ENCODE measurements at regions not wholly inside any gene's neighbourhood (a gene's known extent, or its start where the extent isn't known, plus 50 kb on each side); places are given as distances from the start of the nearest gene placed in this dataset.

DNA sequence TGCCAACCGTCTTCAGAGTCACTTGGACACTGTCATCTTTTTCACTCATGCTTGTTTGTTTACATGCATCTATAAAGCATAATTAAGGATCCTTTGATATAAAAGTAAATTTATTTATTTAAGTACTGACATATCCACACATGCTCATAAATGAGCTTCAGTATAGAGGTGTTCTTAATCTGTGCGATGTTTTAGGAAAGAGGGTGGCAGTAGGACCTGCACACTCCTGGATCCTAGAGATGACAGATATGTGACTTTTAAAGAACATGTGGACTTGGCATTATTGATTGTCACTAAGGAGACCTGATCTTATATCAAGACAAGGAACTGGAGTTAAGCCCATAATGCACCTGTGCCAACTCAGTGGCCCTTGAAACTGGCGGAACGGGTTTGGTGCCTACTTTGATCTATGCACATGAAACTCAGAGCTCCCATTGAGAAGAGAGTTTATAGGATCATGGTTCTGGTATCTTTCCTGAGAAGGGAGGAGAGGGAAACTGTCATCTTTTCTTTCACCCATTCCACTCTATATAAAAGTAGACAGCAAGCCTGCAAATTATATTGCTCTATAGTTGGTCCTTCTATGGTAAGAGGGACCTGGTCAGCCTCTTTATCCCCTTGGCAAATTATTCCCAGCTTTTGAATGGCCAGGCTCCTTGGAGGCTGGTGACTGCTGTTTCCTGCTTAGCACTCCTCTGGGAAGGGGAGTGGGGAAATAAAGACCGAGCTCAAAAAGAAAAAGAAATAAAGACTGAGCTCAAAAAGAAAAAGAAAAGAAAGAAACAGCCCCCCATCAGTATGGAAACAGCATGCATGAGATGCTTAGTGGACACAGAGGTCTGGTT, 57.8 kb upstream of the LIFR start:
- ATAC-seq (no peak), FAIRE-seq (no peak), DNase-seq (ENCODE audit: low spot score) (no peak)
- Histone ChIP-seq H3K27ac (ENCODE audit: extremely low read length, insufficient read depth, low read length) (no peak overlapping the region), H4K20me1 (ENCODE audit: insufficient read depth, low read length) (no peaks in the 10 kb centered on the region), H3K4me3 (replicated peaks in 1 of 3; ENCODE audit: insufficient read depth in 1 of 3, low read depth in 2 of 3, low read length in 3 of 3) (no peak overlapping the region), H3K36me3 (replicated peaks in 1 of 2; ENCODE audit: control insufficient read depth in 1 of 2, insufficient read depth in 2 of 2, low read length in 2 of 2) (no peaks in the 10 kb centered on the region), H3K79me2 (ENCODE audit: insufficient read depth, low read length) (no peaks in the 10 kb centered on the region), H3K4me1 (ENCODE audit: insufficient read depth, low read length) (no peaks in the 10 kb centered on the region), H3K9me3 (ENCODE audit: low read length) (no peaks in the 10 kb centered on the region), H2AFZ (ENCODE audit: low read length) (no peak overlapping the region), H3K9ac (ENCODE audit: insufficient read depth, low read depth, low read length) (no peak overlapping the region), H3K4me2 (ENCODE audit: low read depth, low read length) (no peak overlapping the region), H3K27me3 (ENCODE audit: control insufficient read depth in 1 of 2, insufficient read depth in 2 of 2, low read length in 2 of 2) (0 out of 5 replicates have a peak, but pooled peaks cover 0 to 3% of the 10 kb centered on the region in 2 experiments)
- CTCF ChIA-PET (ENCODE audit: low intra/inter-chr PET ratio, low total read pairs) = no interaction called here
- intact Hi-C loops (cut with micrococcal nuclease; ENCODE audit: unreplicated experiment) = no loop called here
- WGBS (ENCODE audit: low lambda C conversion rate) = 62% methylated on average over 5 of the region's 5 CpGs
- POLR2A ChIA-PET = no interaction called here
- no TSS peak for BruUV-seq (replicated peaks)
- in situ Hi-C loops (cut with HindIII; ENCODE audit: extremely low pct_ligation_motif_present, low pct_unique_long_range_greater_than_20kb) = no loop called here
- TF ChIP-seq ZNF772 (CRISPR knock-in tag; IDR thresholded peaks at IDR 0.05) (no peak), RFXANK (CRISPR knock-in tag; IDR thresholded peaks at IDR 0.05) (no peak), KLF16 (CRISPR knock-in tag; IDR thresholded peaks at IDR 0.05) (no peak), HDAC2 (CRISPR knock-in tag; IDR thresholded peaks at IDR 0.05) (no peak), SP2 (CRISPR knock-in tag; IDR thresholded peaks at IDR 0.05) (no peak), TARDBP (CRISPR knock-in tag; IDR thresholded peaks at IDR 0.05) (no peak), ZFP82 (CRISPR knock-in tag; IDR thresholded peaks at IDR 0.05; ENCODE audit: borderline replicate concordance) (no peak), PAWR (CRISPR knock-in tag; IDR thresholded peaks at IDR 0.05; ENCODE audit: borderline replicate concordance) (no peak), AGO2 (optimal IDR thresholded peaks at IDR 0.05; ENCODE audit: low read depth, low read length) (no peak), ZNF251 (CRISPR knock-in tag; IDR thresholded peaks at IDR 0.05) (no peak)
- TF ChIP-seq, protein P1, sequence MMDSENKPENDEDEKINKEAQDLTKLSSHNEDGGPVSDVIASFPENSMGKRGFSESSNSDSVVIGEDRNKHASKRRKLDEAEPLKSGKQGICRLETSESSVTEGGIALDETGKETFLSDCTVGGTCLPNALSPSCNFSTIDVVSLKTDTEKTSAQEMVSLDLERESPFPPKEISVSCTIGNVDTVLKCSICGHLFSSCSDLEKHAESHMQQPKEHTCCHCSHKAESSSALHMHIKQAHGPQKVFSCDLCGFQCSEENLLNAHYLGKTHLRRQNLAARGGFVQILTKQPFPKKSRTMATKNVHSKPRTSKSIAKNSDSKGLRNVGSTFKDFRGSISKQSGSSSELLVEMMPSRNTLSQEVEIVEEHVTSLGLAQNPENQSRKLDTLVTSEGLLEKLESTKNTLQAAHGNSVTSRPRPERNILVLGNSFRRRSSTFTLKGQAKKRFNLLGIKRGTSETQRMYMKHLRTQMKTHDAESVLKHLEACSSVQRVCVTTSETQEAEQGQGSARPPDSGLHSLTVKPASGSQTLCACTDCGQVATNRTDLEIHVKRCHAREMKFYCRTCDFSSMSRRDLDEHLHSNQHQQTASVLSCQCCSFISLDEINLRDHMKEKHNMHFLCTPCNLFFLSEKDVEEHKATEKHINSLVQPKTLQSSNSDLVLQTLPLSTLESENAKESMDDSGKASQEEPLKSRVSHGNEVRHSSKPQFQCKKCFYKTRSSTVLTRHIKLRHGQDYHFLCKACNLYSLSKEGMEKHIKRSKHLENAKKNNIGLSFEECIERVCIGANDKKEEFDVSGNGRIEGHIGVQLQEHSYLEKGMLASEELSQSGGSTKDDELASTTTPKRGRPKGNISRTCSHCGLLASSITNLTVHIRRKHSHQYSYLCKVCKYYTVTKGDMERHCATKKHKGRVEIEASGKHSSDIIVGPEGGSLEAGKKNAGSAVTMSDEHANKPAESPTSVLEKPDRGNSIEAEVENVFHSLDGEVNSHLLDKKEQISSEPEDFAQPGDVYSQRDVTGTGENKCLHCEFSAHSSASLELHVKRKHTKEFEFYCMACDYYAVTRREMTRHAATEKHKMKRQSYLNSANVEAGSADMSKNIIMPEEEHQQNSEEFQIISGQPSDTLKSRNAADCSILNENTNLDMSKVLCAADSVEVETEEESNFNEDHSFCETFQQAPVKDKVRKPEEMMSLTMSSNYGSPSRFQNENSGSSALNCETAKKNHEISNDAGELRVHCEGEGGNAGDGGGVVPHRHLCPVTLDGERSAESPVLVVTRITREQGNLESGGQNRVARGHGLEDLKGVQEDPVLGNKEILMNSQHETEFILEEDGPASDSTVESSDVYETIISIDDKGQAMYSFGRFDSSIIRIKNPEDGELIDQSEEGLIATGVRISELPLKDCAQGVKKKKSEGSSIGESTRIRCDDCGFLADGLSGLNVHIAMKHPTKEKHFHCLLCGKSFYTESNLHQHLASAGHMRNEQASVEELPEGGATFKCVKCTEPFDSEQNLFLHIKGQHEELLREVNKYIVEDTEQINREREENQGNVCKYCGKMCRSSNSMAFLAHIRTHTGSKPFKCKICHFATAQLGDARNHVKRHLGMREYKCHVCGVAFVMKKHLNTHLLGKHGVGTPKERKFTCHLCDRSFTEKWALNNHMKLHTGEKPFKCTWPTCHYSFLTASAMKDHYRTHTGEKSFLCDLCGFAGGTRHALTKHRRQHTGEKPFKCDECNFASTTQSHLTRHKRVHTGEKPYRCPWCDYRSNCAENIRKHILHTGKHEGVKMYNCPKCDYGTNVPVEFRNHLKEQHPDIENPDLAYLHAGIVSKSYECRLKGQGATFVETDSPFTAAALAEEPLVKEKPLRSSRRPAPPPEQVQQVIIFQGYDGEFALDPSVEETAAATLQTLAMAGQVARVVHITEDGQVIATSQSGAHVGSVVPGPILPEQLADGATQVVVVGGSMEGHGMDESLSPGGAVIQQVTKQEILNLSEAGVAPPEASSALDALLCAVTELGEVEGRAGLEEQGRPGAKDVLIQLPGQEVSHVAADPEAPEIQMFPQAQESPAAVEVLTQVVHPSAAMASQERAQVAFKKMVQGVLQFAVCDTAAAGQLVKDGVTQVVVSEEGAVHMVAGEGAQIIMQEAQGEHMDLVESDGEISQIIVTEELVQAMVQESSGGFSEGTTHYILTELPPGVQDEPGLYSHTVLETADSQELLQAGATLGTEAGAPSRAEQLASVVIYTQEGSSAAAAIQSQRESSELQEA (CRISPR knock-in tag; IDR thresholded peaks at IDR 0.05; ENCODE audit: not compliant biosample characterization) = no peak
- TF ChIP-seq, protein P2, sequence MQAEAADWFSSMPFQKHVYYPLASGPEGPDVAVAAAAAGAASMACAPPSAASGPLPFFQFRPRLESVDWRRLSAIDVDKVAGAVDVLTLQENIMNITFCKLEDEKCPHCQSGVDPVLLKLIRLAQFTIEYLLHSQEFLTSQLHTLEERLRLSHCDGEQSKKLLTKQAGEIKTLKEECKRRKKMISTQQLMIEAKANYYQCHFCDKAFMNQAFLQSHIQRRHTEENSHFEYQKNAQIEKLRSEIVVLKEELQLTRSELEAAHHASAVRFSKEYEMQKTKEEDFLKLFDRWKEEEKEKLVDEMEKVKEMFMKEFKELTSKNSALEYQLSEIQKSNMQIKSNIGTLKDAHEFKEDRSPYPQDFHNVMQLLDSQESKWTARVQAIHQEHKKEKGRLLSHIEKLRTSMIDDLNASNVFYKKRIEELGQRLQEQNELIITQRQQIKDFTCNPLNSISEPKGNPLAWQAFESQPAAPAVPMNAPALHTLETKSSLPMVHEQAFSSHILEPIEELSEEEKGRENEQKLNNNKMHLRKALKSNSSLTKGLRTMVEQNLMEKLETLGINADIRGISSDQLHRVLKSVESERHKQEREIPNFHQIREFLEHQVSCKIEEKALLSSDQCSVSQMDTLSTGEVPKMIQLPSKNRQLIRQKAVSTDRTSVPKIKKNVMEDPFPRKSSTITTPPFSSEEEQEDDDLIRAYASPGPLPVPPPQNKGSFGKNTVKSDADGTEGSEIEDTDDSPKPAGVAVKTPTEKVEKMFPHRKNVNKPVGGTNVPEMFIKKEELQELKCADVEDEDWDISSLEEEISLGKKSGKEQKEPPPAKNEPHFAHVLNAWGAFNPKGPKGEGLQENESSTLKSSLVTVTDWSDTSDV (CRISPR knock-in tag; IDR thresholded peaks at IDR 0.05) = no peak
- TF ChIP-seq, protein P3, sequence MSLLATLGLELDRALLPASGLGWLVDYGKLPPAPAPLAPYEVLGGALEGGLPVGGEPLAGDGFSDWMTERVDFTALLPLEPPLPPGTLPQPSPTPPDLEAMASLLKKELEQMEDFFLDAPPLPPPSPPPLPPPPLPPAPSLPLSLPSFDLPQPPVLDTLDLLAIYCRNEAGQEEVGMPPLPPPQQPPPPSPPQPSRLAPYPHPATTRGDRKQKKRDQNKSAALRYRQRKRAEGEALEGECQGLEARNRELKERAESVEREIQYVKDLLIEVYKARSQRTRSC (CRISPR knock-in tag; IDR thresholded peaks at IDR 0.05; ENCODE audit: low read depth) = no peak
